Inferior parietal cortex (tissue), 1 donor: ENCODE measurements at regions not wholly inside any gene's neighbourhood (a gene's known extent, or its start where the extent isn't known, plus 50 kb on each side); places are given as distances from the start of the nearest gene placed in this dataset.
"Not testable (repeated sequence)": the region's sequence is repeated elsewhere in the genome, so short reads cannot be mapped to it uniquely, and the experiment has no call there.

ENCODE experiments used
- DNase-seq: peaks from one replicate; pipeline ENCODE4 v3.0.0-alpha.2; 2016; ENCODE audit errors: extremely low spot score

- no peak for DNase-seq
Observed at GRCh38 chr4:58871509-58871908, 1761.3 kb upstream of the IGFBP7 start.

- no peak for DNase-seq
Observed at GRCh38 chr4:58849026-58849425, 1738.8 kb upstream of the IGFBP7 start.

DNA sequence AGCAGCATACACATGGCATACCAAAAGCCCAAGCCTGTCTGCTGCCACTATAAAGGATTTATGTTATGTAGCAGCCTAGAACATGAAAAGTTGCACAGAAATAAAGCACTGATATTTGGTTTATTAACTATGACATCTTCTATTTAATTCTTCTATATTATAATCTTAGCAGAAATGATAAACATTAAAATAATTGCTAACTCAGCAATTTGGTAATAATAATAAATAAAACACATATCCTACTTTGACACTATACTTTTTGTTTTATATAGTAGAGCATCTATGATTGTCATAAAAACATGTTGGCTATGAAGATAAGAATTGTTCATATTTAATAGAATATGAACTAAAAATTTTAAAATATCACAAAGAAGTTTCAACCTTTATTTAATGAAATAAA lies 1733.3 kb upstream of the IGFBP7 start:
- DNase-seq, result no peak

GRCh38 chr4:58833126-58833525 lies 1722.9 kb upstream of the IGFBP7 start:
- DNase-seq, result no peak

GRCh38 chr4:58825278-58825677 lies 1715.1 kb upstream of the IGFBP7 start:
- no peak for DNase-seq

- DNase-seq, result not testable (repeated sequence)
Observed at GRCh38 chr4:58818560-58818959, 1708.4 kb upstream of the IGFBP7 start.

GRCh38 chr4:58809948-58810347 lies 1699.8 kb upstream of the IGFBP7 start:
- DNase-seq, result no peak

- no peak for DNase-seq
Observed at GRCh38 chr4:58809366-58809765, 1699.2 kb upstream of the IGFBP7 start.

DNA sequence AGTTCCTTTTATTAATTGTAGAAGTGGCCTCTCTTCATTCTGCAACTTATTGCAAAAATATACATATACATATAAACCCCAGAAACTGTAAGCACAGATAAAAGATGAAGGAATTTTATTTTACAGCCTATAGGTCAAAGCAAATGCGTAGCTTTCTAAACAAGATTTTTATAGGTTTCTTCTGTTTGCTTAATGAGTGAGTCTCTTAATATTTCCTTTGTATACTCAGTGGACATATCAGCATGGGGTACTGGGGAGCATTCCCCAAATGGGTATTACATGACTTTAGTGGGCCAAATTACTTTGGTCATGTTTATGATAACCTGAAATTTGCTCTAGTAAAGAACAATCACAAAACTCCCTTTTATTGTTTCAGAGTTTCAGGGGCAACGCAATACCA lies 1698.6 kb upstream of the IGFBP7 start:
- no peak for DNase-seq

DNA sequence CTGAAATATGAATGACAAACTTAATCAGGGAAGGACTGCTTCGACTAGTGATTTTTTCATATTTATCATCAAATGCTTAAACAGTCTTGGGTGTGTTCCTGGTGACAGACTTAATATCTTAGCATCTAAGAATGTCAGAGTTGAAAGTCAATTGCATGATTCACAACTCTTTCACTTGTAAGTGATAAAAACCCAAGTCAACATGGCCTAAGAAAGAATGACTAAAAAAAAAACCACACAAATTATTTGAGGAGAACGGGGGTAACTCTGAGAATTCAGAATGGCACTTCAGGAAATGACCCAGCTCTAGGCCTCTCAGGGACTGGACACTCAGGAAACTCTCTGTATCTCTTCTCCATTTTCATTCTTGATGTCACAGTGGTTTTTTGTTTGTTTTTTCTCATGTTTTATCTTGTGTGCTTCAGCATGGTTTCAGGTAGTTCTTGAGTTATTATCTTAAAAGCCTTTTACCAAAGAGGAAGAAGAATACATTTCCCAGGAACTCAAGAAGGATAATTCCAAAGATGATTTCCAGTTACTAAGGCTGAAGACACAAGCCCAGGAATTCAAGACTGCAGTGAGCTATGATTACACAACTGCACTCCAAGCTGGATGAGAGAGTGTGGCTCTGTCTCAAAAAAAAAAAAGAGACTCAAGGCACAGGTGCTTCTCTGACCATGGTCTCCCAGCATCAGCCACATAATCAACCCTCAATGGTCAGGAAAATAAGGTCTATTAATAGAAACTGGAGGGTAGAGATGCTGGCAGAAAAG lies 1697.8 kb upstream of the IGFBP7 start:
- DNase-seq, result no peak

GRCh38 chr4:58776627-58777026 lies 1666.4 kb upstream of the IGFBP7 start:
- no peak for DNase-seq

DNA sequence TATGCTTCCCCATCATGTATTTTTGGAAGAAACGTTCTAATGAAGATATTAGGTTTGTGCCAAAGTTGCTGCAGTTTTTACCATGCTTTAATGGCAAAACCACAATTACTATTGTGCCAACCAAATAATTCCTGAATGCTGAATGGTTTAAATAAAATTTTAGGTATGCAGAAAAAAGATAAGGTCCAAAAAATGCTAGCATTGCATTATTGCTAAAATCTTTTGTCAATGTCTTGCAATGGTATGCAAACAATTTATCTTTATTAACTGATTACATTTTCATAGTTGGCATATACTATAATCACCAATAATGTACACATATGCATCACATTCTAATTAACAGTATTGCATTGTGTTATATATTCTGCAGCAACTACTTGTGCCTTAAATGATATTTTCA lies 1657.4 kb upstream of the IGFBP7 start:
- DNase-seq, result no peak

DNA sequence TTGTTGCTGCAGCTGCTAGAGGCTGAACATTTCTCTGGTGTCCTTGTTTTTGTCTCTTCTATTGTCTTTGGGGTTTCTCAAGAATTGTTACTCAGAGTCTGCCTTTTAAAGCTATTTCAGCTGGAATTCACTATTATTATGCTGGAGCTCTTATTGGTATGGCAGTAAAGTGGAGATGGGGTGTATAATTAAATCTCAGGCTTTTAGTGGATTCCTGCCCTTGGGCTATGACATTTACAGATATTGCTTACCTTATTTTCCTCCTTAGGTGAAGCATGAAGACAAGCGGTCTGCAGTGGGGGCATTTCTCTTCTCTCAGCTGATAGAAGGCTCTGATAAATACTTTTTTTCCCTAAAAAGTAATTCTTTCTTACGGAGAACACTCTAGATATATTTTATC lies 1656.6 kb upstream of the IGFBP7 start:
- DNase-seq, result no peak

GRCh38 chr4:58761563-58761962 lies 1651.4 kb upstream of the IGFBP7 start:
- DNase-seq, result no peak

GRCh38 chr4:58760737-58761136 lies 1650.6 kb upstream of the IGFBP7 start:
- no peak for DNase-seq

DNA sequence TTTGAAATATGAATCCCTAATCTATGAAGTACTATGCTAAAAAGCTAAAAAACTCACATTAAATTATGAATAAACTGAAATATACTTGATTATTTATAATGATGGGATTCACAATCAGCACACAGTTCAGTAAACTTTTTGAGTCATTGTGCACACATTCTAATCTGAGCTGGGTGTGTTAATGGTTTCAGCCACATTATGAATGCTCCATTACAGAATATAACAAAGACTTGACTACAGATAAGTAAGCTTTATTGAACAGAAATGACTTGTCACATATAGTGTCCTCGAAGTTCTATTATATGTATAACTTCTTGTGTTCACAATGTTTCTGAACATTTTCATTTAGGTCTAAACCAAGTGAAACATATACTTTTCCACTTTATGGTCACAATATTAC lies 1649.9 kb upstream of the IGFBP7 start:
- DNase-seq, result no peak

DNA sequence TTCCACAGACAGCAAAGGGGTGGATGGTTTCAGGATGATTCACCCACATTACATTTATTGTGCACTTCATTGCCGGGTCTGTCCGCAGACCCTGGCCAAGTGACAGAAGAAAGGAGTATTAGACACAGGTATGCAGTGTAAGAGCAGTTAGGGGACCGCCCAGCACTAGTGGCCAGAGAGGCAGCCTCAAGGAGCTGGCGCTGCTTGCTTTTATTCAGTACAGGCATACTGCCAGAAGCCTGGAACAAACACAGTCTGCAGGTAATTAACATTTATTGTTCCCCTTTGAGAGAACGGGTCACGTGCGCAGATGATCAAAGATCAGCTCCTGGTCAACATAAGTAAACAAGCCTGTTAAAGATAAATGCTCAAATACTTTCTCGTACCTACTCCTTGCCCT lies 1639.0 kb upstream of the IGFBP7 start:
- no peak for DNase-seq

DNA sequence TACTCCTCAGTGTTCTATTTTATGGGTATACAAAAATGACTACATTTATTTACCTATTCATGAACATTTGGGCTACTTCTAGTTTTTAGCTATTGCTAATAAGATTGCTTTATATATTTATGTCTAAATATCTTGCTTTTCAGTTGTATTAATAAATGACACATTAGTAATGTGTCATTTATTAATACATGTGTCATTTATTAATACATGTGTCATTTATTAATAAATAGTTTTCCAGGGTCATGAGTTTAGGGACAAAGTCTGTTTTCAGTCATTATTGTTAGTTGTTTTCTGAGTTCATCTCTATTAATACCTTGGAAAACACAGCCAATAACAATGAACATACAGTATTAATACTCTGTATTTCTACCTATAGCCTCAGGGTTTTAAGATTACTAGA lies 1630.7 kb upstream of the IGFBP7 start:
- no peak for DNase-seq

DNA sequence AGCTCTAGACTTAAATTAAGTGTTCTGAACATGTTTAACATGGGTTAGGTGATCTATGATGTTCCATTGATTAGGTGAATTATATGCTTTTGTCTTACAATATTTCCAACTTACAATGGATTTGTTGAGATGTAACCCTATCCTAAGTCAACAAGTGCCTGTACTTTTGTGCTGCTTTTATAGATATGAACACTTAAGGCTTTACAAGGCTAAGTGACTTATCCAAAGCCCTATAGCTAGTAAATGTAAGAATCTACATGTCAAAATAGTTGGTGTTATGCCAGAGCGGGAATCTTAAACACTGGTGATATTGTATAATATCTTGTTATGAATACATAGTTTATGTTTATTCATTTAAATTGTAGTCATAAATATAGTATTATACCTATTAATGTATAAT lies 1629.1 kb upstream of the IGFBP7 start:
- DNase-seq, result no peak

GRCh38 chr4:58738375-58738774 lies 1628.2 kb upstream of the IGFBP7 start:
- DNase-seq, result no peak

DNA sequence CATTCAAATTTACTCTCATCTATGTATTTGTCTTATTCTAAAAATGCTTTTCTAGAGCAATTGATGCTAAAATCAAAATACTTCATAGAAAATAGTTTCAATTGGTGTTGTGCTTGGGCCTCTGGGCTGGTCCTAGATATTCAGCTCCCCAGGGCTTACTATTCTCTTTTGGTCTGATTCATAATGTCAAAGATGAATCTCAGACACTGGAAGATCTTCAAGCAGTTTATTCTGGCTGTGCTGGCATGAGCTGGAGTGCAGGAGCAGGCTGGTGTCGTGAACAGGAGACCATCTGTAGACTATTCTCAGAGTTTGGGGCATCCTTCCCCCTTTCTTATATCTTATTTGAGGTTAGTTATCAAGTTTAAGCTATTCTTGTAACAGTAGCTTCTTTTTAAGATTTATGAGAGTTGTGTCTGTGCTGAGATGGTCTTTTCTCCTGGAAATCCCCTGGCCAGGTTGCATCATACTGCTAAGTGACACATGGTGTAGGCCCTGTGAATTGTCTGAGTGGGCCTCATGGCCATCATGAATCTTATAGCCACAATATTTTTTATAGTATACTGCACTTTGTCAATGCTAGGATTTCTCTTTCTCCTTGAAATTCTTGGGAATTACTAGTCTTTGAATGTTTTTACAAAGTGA lies 1624.0 kb upstream of the IGFBP7 start:
- DNase-seq, result no peak

GRCh38 chr4:58732973-58733372 lies 1622.8 kb upstream of the IGFBP7 start:
- DNase-seq, result no peak

- no peak for DNase-seq
Observed at GRCh38 chr4:58723954-58724353, 1613.8 kb upstream of the IGFBP7 start.

DNA sequence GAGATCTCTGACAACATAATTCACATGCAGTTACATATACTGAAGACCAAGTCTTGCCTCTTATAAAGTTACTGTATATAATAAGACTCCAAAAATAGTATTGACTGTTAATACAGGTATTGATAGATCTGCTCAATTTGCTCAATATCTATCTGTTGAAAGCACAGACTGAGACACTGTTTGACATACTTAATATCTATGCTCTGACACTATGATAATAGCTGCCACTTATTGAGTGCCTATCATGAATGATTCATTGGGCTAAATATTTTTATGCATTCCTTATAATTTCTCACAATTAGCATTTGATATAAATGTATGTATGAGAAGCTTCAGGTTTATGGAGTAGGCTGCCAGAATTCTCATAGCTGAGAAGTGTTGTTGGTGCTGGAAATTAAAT lies 1600.9 kb upstream of the IGFBP7 start:
- DNase-seq, result no peak
